CD14-positive monocyte (primary cell): ENCODE measurements at regions not wholly inside any gene's neighbourhood (a gene's known extent, or its start where the extent isn't known, plus 50 kb on each side); places are given as distances from the start of the nearest gene placed in this dataset.

Source experiments
- DNase-seq, 3 donors: peaks; one replicate each; pipeline ENCODE4 v3.0.0-alpha.2; 2011 to 2022
- H2AFZ ChIP-seq: 2 replicates; pipeline ENCODE4 v1.6.0; 2012; ENCODE audit warnings: mild to moderate bottlenecking, low read depth, low read length, inconsistent platforms; ENCODE audit not compliant: insufficient read depth, poor library complexity, severe bottlenecking
- H3K27ac ChIP-seq, 2 donors: 1 replicate in 1 of 2; 2 replicates in 1 of 2; pipeline ENCODE4 v1.5.1; 2012 to 2013; ENCODE audit warnings: low read length in 2 of 2, control low read depth in 1 of 2, inconsistent platforms in 1 of 2, low read depth in 1 of 2, mild to moderate bottlenecking in 1 of 2
- H3K27me3 ChIP-seq, 2 donors: one replicate each; pipeline versions ENCODE4 v1.6.0 to v1.6.1; 2011 to 2013; ENCODE audit warnings: low read length in 2 of 2; ENCODE audit not compliant: control insufficient read depth in 2 of 2, insufficient read depth in 2 of 2
- H3K36me3 ChIP-seq, 2 donors: replicated peaks in 1 of 2; 1 replicate in 1 of 2; 2 replicates in 1 of 2; pipeline versions ENCODE4 v1.5.1 to v1.6.1; 2012 to 2013; ENCODE audit warnings: low read length in 2 of 2, control low read depth in 1 of 2, inconsistent platforms in 1 of 2, mild to moderate bottlenecking in 1 of 2; ENCODE audit not compliant: insufficient read depth in 2 of 2, control insufficient read depth in 1 of 2
- H3K4me1 ChIP-seq, 2 donors: 1 replicate in 1 of 2; 2 replicates in 1 of 2; pipeline versions ENCODE4 v1.5.1 to v1.6.1; 2012 to 2013; ENCODE audit warnings: low read length in 2 of 2, control low read depth in 1 of 2, inconsistent platforms in 1 of 2, mild to moderate bottlenecking in 1 of 2, moderate library complexity in 1 of 2; ENCODE audit not compliant: insufficient read depth in 2 of 2, control insufficient read depth in 1 of 2
- H3K4me2 ChIP-seq: replicated peaks from 2 replicates; pipeline ENCODE3; 2012; ENCODE audit warnings: low read length, moderate library complexity, mild to moderate bottlenecking; ENCODE audit not compliant: poor library complexity, severe bottlenecking; ENCODE audit errors: extremely low read depth
- H3K4me3 ChIP-seq, 3 experiments: fragments of 200-600 bp in 1 of 3; sonication (generic) in 1 of 3; replicated peaks in 1 of 3; 1 replicate in 2 of 3; 2 replicates in 1 of 3; pipeline ENCODE4 v1.5.1; 2011 to 2013; ENCODE audit warnings: low read length in 3 of 3, mild to moderate bottlenecking in 3 of 3, control low read depth in 2 of 3, low read depth in 2 of 3, inconsistent platforms in 1 of 3, moderate library complexity in 1 of 3
- H3K79me2 ChIP-seq: 2 replicates; pipeline ENCODE4 v1.6.0; 2012; ENCODE audit warnings: mild to moderate bottlenecking, control low read depth, inconsistent platforms, low read length, moderate library complexity; ENCODE audit not compliant: insufficient read depth
- H3K9ac ChIP-seq: 2 replicates; pipeline ENCODE4 v1.6.0; 2017; ENCODE audit warnings: low read length, mild to moderate bottlenecking; ENCODE audit not compliant: insufficient read depth, poor library complexity, severe bottlenecking
- H3K9me3 ChIP-seq, 2 donors: replicated peaks in 1 of 2; 1 replicate in 1 of 2; 2 replicates in 1 of 2; pipeline versions ENCODE4 v1.5.1 to v1.6.1; 2012 to 2013; ENCODE audit warnings: low read length in 2 of 2, control low read depth in 1 of 2; ENCODE audit not compliant: control insufficient read depth in 1 of 2, insufficient read depth in 1 of 2
- H4K20me1 ChIP-seq: 2 replicates; pipeline ENCODE4 v1.6.0; 2012; ENCODE audit warnings: mild to moderate bottlenecking, low read length, control low read depth, moderate library complexity; ENCODE audit not compliant: insufficient read depth
- H3K27ac Mint-ChIP-seq, 7 donors: one replicate each; pipeline ENCODE4 v1.8.0; 2020; ENCODE audit warnings: mild to moderate bottlenecking in 7 of 7, mixed read lengths in 7 of 7, moderate library complexity in 6 of 7, inconsistent platforms in 2 of 7
- H3K27me3 Mint-ChIP-seq, 3 donors: one replicate each; pipeline ENCODE4 v1.8.0; 2021 to 2022; ENCODE audit warnings: low read depth in 3 of 3, mild to moderate bottlenecking in 3 of 3, mixed read lengths in 3 of 3, moderate library complexity in 3 of 3, inconsistent platforms in 1 of 3
- H3K36me3 Mint-ChIP-seq, 2 donors: one replicate each; pipeline ENCODE4 v1.8.0; 2020; ENCODE audit warnings: mixed read lengths in 2 of 2, inconsistent platforms in 1 of 2, mild to moderate bottlenecking in 1 of 2
- H3K4me1 Mint-ChIP-seq: one replicate; pipeline ENCODE4 v1.8.0; 2020; ENCODE audit warnings: mild to moderate bottlenecking, mixed read lengths
- H3K4me3 Mint-ChIP-seq, 2 donors: one replicate each; pipeline ENCODE4 v1.8.0; 2020; ENCODE audit warnings: mild to moderate bottlenecking in 2 of 2, mixed read lengths in 2 of 2, moderate library complexity in 1 of 2
- H3K9me3 Mint-ChIP-seq, 7 donors: one replicate each; pipeline ENCODE4 v1.8.0; 2020 to 2022; ENCODE audit warnings: mixed read lengths in 7 of 7, mild to moderate bottlenecking in 6 of 7, moderate library complexity in 6 of 7, inconsistent platforms in 2 of 7
- CTCF ChIP-seq: fragments of 200-600 bp; IDR thresholded peaks from one replicate; pipeline ENCODE4 v1.8.0; 2022; ENCODE audit warnings: antibody characterized with exemption, mild to moderate bottlenecking
- WGBS: methylation state at CpG from one replicate; pipeline ENCODE4 v1.1.5; 2013; ENCODE audit warnings: missing lambda C conversion rate; ENCODE audit not compliant: insufficient coverage; 5-methylcytosine and 5-hydroxymethylcytosine counted together
- intact Hi-C, 2 donors: fragments of 100-400 bp; cut with micrococcal nuclease; formaldehyde crosslinking; loops; one replicate each; pipeline versions ENCODE4 v1.15.0 to v1.15.1; 2023

GRCh38 chr4:79050541-79050880 is 111.3 kb upstream of the PAQR3 start:
- Histone ChIP-seq H3K4me3 (no peak overlapping the region), H3K27me3 (no peaks in the 10 kb centered on the region), H4K20me1 (no peaks in the 10 kb centered on the region), H3K36me3 (no peaks in the 10 kb centered on the region), H3K79me2 (no peaks in the 10 kb centered on the region), H3K9ac (no peak overlapping the region), H3K27ac (no peak overlapping the region), H3K4me2 (no peak overlapping the region), H2AFZ (no peak overlapping the region), H3K9me3 (no peaks in the 10 kb centered on the region), H3K4me1 (no peaks in the 10 kb centered on the region)
- DNase-seq, result no peak
- Mint-ChIP-seq H3K27ac (no peak overlapping the region), H3K27me3 (peaks cover 0 to 4% (median 2%) of the 10 kb centered on the region in 3 donors), H3K4me1 (no peaks in the 10 kb centered on the region), H3K36me3 (no peaks in the 10 kb centered on the region), H3K4me3 (no peak overlapping the region), H3K9me3 (no peaks in the 10 kb centered on the region)
- intact Hi-C loops, result no loop called here
- WGBS, result 100% methylated on average over 3 of the region's 6 CpGs
- no peak for TF ChIP-seq CTCF

- no peak for TF ChIP-seq CTCF
Observed at GRCh38 chr4:79049840-79050540, 110.8 kb upstream of the PAQR3 start.

More at GRCh38 chr4:79049840-79050540, 110.8 kb upstream of the PAQR3 start:
- Histone ChIP-seq H3K36me3 (no peaks in the 10 kb centered on the region), H3K27me3 (no peaks in the 10 kb centered on the region), H3K9me3 (no peaks in the 10 kb centered on the region), H3K4me2 (no peak overlapping the region), H3K79me2 (no peaks in the 10 kb centered on the region), H4K20me1 (no peaks in the 10 kb centered on the region), H3K4me3 (no peak overlapping the region), H3K27ac (no peak overlapping the region), H2AFZ (no peak overlapping the region), H3K9ac (no peak overlapping the region), H3K4me1 (no peaks in the 10 kb centered on the region)
- Mint-ChIP-seq H3K27me3 (peaks cover 0 to 4% (median 2%) of the 10 kb centered on the region in 3 donors), H3K9me3 (no peaks in the 10 kb centered on the region), H3K4me3 (no peak overlapping the region), H3K36me3 (no peaks in the 10 kb centered on the region), H3K27ac (no peak overlapping the region), H3K4me1 (no peaks in the 10 kb centered on the region)
- DNase-seq, result no peak
- intact Hi-C loops, result no loop called here
- WGBS, result 93% methylated on average over 16 of the region's 27 CpGs
